Stimulated activated CD4-positive, alpha-beta T cell treated with anti-CD3 and anti-CD28 coated beads, Interleukin-15, amount 100 ng/mL, for 24 hours (primary cell): ENCODE measurements at regions not wholly inside any gene's neighbourhood (a gene's known extent, or its start where the extent isn't known, plus 50 kb on each side); places are given as distances from the start of the nearest gene placed in this dataset.

Experiments
- DNase-seq: peaks from one replicate; pipeline ENCODE4 v3.0.0-alpha.2; 2020

GRCh38 chr18:29009250-29009803 is 832.4 kb upstream of the CDH2 start:
- DNase-seq = no peak

DNA sequence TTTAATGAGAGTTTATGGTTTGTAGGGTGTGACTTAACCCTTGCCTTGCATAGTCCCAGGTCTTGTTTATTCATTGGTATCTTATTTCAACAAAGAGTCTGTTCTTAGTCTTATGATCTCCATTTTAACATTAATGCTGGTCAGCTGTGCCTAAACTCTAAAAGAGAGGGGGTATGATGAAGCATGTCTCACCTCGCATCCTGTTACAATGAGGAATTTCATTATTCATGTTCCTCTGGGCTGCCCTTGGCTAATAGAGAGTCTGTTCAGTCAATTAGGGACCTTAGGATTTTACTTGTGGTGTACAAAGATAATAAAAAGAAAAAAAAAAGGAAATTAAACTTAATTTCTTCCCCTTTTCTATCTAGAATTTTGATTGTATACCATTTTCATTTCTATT is 831.9 kb upstream of the CDH2 start:
- no peak for DNase-seq

DNA sequence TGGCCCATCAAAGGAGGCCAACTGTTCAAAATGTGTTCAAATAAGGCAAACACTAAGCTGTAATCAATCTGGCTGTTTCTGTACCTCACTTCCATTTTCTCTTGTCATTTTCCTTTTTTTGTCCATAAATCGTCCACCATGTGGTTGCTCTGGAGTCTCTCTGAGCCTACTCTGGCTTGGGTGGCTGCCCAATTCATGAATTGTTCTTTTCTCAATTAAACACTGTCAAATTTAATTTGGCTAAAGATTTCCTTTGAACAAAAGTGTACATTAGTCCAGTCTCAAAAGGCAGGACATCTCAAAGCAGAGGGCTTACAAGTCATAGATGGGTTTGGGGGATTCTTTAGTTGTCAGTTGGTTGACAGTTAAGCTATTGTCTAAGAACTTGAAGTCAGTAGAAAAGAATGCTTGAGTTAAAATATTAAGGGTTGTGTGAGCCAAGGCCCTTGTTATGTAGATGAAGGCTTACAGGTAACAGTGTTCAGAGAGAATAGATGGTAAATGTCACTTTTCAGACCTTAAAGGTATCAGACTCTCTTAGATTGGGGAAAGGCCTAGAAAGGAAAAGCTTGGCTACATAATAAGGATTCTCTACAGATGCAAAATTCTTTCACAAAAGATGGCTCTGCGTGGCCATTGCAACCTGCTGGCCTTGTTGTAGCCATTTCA is 831.2 kb upstream of the CDH2 start:
- no peak for DNase-seq

- no peak for DNase-seq
Measured at GRCh38 chr18:29004921-29005320, 828.0 kb upstream of the CDH2 start.

DNA sequence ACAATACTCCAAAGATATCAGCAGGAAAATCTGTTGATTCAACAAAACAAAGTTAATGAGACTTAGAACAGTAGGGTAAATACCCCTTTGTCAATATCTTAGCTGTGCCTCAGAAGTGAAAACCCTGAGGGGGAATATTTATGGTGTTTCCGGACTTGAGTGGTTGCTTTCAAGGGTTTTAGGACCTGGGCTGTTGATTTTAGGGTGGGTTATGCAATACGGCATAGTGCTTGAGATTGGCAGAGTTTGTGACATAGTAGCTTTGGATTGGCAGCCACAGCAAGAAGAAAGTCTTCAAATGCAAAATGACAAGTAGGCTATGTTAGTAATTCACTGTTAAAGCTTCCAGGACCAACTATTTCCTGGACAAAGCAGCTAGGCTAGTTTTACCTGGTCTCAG is 826.3 kb upstream of the CDH2 start:
- DNase-seq = no peak

DNA sequence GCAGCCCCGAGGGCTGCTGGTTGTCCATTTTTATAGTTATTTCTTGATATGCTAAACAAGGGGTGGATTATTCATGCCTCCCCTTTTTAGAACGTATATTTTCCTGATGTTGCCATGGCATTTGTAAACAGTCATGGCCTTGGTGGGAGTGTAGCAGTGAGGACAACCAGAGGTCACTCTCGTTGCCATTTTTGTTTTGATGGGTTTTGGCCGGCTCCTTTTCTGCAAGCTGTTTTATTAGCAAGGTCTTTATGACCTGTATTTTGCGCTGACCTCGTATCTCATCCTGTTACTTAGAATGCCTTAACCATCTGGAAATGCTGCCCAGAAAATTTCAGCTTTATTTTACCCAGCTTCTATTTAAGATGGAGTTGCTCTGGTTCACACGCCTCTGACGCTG is 825.8 kb upstream of the CDH2 start:
- DNase-seq = no peak

- DNase-seq = no peak
Measured at GRCh38 chr18:28999726-29000125, 822.8 kb upstream of the CDH2 start.

- DNase-seq = no peak
Measured at GRCh38 chr18:28995319-28995718, 818.4 kb upstream of the CDH2 start.

DNA sequence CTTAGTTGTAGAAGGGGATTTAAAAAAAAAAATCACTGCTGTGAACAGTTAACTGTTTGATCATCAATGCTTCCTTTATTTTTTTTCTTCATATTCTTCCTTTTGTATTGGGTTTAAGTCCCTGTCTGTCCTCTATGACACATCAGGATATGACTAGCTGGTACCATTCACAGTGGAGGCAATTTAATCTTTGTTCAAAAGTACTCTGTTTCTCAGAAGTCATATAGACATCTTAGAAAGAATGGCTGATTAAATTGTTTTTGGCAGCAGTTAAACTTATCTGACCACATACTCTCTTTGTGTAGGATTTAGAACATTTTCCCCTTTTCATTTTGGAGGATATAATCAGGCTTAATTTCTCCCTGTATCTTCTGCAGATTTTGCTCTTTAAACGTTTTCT is 807.8 kb upstream of the CDH2 start:
- no peak for DNase-seq

DNA sequence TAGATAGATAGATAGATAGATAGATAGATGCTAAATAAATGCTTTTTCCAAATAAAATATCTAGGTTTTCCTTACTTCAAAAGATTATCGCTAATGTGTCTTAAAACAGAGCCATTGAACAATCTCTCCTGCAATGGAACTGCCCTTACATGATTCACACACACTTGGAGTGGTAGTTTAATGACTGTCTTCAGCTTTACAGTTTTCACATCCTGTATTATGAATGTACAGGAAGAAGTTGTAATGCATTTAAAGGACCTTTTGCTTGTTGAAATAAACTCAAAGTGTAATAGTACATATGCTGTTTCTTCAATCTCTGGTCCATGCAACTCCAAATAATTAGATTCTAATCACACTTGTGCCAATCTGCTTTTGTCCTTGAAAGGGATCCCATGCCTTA is 797.6 kb upstream of the CDH2 start:
- DNase-seq = no peak

DNA sequence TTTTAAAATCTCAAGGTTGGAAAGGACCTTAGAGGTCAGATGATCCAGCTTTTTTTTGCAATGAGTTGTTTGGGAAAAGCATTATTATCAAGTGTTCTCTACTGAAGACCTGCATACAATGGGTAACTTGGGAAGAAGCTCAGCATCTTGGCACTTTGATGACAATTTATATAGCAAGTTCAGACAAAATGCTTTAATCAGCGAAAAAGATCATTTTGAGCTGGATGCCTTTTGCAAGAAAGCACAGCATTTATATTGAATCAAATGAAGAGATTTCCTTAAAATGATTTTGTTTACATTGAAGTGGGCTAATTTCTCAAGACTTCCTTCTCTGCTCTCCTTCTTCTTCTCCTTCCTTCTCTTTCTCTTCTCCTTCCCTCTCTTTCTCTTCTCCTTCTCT is 796.4 kb upstream of the CDH2 start:
- no peak for DNase-seq

- DNase-seq = no peak
Measured at GRCh38 chr18:28972333-28972907, 795.5 kb upstream of the CDH2 start.

DNA sequence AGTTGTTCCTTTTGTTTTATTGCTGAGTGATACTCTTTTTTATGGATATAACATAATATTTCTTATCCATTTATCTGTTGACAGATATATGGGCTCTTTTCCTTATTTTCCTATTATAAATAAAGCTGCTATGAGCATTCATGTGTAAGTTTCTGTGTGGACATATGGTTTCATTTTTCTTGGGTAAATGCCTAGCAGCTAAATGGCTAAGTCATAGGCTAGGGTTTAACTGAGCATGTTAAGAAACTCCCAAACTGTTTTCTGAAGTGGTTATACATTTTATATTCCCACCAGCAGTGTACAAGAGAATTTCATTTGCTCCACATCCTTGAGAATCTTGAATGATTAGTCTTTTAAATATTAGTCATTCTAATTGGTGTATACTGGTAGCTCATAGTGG is 786.6 kb upstream of the CDH2 start:
- DNase-seq = no peak

- no peak for DNase-seq
Measured at GRCh38 chr18:28961669-28962228, 784.8 kb upstream of the CDH2 start.

DNA sequence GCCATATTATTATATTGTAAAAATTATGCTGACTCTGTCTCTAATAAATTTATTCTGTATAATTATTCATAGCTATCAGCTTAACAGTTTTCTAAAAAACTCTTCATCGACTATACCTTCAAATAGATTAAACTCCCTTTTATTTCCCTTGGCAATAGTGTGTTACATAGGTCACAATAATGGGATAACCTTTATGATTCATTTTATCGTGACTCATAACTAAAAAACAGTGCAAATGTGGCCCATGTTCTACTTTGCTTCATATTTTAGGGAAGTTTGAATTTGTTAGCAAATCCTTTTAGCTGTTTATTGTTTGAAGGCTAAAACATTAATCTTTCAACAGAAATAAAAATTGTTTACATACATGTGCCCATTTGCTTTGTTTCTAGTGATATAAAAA is 783.2 kb upstream of the CDH2 start:
- DNase-seq = no peak

GRCh38 chr18:28952339-28952738 is 775.4 kb upstream of the CDH2 start:
- DNase-seq = no peak

- no peak for DNase-seq
Measured at GRCh38 chr18:28947900-28948299, 771.0 kb upstream of the CDH2 start.

- DNase-seq = no peak
Measured at GRCh38 chr18:28946471-28946870, 769.5 kb upstream of the CDH2 start.

DNA sequence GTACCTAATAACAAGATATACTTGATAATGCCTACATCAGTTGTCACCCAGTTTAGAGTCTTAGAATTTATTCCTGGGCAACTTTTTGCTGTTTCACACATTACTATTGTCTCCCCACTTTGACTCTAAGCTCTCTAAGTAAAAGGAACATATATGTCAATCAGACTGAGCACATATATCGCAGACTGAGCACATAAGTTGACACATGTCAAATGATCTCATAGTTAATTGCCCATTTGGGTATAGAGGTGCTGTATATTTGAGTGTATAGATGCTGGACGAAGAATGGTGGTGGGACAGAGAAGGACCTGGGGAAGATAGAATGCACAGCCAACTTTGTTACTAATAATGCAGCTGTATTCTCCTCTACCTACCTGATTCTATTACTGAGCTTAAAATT is 746.0 kb upstream of the CDH2 start:
- no peak for DNase-seq

DNA sequence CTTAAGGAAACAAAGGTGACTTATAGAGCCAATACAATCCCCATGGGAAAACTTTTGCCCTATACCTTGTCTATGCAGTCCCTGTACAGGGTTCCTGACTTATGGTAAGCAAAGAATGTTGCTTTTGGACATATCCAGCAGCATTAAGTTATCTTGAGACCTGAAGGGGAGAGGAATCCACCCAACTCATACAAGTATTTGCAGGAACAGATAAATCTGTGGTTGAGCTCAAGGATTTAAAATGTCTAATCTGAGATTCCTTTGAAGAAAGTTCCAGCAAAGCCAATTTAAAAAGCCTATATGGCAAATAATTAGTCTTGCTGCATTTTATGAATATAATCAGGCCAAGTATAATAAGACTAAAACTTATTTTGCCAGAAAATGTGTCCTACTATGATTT is 739.5 kb upstream of the CDH2 start:
- DNase-seq = no peak

DNA sequence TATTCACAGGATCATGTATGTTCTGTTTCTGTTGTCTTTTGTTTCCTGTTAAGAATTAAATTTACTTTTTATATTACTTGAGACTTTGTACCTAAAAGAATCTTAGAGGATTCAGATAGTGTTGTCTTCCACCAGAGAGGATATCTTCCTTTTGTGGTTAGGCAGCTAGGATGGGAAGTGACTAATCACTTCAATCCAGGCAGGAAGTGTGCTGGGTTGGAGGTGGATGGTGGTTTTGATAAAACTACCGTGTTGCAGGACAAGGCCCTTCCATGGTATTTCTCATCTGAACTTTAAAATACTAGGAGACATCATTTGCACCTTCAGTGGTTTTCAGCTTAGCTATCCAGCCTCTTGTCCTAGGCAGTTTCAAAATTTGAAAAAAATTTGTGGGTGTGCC is 728.6 kb upstream of the CDH2 start:
- DNase-seq = no peak

DNA sequence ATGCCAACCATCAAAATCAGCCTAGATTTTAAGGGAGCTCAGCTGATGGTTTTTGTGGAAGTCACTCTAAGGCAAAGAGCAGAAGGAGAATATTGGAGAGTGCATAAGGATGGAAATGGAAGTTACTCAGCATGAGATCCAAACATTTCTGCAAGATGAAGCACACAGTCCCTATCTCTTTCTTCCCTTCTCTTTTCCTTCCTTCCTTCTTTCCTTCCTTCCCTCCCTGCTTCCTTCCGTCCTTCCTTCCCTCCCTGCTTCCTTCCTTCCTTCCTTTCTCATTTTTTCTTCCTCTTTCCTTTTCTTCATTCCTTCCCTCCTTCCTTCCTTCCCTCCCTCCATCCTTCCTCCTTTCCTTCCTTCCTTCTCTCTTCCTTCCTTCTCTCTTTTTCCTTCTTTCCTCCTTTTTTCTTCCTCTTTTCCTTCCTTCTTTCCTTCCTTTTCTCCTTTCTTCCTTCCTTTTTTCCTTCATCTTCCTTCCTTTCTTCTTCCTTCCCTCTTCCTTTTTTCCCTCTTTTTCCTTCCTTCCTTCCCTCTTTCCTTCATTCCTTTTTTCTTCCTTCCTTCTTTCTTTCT is 727.9 kb upstream of the CDH2 start:
- DNase-seq = no peak

- no peak for DNase-seq
Measured at GRCh38 chr18:28903306-28903705, 726.4 kb upstream of the CDH2 start.

DNA sequence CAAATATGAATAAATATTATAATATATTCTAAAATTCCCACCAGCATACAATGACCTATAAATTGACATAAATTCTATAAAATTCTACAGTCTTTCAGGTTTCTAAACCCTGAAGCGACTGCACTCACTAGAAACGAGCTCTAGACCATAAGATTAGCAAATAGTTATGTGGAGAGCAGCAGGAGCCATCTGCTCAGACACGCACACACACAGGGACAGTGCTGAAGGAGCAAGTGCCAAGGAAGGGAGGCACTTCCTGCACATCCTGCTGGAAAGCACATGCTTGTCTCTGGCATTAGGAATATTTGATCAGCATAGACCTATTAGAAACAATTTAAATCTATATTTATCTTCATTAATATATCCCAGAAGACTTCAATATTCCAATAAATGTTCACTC is 713.9 kb upstream of the CDH2 start:
- no peak for DNase-seq
